Right renal pelvis (tissue), 4 donors: ENCODE measurements at regions not wholly inside any gene's neighbourhood (a gene's known extent, or its start where the extent isn't known, plus 50 kb on each side); places are given as distances from the start of the nearest gene placed in this dataset.

Experiments used
- DNase-seq, 4 donors: peaks; one replicate each; pipeline ENCODE4 v3.0.0-alpha.2; 2013; ENCODE audit warnings: low read depth in 4 of 4, low spot score in 3 of 4, missing footprints in 1 of 4

GRCh38 chr4:141395246-141395830 is 174.6 kb downstream of the ZNF330 start:
- no peak for DNase-seq

DNA sequence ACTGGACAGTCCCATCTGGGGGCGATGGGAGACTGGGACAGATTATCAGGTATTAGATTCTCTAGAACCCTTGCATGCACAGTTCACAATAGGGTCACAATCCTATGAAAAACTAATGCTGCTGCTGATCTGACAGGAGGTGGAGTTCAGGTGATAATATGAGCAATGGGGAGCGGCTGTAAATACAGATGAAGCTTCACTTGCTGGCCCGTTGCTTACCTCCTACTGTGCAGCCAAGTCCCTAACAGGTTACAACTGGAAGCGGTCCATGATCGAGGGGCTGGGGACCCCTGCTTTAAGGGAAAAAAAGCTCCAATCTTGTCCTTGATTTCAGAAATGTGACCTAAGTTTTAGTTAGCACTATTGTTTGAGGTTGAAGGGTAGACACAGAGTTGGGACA is 175.2 kb downstream of the ZNF330 start:
- no peak for DNase-seq

GRCh38 chr4:141402712-141403111 is 182.0 kb downstream of the ZNF330 start:
- DNase-seq, result no peak

DNA sequence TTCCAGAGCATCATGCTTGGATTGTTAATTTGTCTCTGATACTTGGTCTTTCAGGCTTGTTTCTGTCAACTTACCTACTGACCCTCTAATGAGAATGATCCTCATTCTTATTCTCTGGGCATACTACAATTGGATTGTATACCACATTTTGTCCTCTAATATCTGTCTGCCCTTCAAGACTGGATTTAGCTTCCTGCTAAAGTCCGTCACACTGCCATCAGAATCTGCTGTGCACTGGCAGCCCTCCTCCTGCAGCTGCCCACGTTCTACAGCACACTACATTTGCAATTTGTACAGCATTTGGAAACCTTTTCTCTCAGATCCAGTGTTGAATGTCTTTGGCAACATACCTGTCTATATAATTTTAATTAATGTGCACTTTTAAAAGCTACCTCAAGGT is 183.1 kb downstream of the ZNF330 start:
- no peak for DNase-seq

DNA sequence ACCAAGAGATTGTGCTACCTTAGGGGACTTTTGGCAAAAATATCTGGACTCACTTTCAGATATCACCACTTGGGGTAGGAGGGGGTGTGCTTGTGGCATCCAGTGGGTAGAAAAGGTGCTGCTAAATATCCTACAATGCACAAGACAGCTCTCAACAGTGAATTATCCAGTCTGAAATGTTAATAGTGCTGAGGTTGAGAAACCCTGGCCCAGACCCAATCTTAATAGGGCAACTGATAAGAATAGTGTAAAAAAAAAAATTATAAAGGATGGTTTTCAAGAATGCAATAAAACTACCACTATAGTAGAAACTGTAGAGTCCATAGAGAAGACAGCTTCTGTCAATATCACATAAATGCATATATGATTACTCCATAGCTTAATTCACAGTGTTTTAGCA is 185.5 kb downstream of the ZNF330 start:
- no peak for DNase-seq

DNA sequence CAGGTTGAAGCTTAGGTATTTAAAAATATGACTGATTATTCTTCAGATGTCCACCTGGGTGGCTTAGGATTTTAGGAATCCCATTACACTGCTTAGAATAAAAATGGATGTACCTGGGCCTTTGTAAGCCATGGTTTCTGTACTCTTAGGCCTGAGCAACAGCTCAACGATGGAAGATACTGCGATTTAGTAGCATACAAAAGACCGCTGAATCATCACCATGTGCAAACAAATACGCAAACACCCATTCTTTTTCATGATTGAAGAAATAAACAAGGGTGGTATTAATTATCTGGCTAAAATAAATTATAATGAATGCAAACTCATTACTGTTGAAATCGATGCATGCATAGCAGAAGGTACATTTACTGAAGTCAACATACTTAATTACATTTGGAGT is 188.9 kb downstream of the ZNF330 start:
- DNase-seq, result no peak

DNA sequence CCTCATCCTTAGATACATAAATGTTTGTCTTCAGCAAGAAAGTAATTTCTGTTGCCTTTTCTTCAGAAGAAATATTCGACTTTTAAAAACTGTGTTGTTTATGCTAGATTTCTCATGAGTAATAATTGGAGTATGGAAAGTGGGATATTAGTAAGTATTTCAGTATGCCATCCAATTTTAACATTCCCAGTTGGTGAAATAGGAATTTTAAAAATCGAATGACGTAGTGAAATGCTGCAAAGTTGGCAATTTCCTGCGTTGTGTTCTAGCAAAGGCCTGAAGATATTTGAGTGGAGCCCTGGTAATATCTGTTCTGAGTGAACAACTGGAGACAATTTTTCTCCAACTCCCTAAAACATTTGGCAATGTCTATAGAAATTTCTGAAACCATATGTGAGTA is 190.1 kb downstream of the ZNF330 start:
- no peak for DNase-seq

- DNase-seq, result no peak
Observed at GRCh38 chr4:141411936-141412335, 191.2 kb downstream of the ZNF330 start.

DNA sequence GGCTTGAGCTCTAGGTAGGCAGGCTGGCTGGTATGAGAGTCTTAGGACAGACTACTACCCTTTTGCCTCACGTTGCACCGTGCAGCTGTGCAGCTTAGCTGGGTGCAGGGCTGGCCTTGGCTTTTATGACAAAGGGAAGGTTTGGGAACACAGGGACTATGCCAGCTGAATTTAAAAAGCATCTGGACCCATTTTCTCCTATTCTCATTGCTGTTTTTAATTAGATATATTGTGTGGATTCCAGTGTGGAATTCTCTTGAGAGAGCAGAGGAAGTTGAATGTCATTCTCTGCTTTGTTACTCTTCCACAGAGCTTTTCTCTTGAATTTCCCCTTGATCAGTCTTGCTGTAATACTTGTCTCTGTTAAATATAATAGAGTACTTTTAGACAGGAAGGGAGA is 192.7 kb downstream of the ZNF330 start:
- no peak for DNase-seq

DNA sequence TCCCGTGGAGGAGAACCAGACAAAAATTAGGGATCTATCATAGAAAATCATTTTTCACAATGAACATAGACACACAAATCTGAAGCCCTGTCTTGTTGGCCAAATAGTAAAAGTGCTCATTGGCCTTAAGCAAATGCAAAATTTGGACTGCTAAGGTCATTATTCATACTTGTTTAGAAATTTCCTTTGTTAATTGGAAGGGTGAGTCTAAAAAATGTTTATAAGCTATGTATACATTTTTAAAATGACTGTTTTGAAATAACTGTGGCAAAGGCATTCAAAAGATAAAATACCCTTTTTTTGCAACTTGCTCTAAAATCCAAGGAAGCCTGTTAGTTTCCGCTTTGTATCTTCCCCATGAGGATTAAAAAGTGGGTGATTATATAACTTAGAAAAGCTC is 195.0 kb downstream of the ZNF330 start:
- no peak for DNase-seq

DNA sequence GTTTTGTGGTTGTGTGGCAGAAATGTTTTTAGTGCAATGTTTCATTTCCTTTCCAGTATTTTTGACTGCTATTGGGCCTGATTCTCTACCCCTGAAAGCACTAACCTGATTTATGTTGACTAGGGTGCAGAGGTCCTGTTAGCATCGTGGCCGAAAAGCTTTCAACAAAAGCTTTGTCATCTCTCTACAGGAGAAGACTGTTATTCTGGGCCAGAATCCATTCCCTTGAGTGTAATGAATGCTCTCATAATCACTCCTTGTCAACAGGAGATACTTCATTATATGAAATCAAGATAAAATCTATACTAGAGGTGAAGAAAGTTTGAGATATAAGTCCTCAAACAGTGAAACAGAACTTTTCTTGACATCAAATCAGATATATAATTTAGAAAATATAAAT is 195.5 kb downstream of the ZNF330 start:
- DNase-seq, result peak; percentile 1 to 15 (median 7)

GRCh38 chr4:141416677-141417363 is 196.1 kb downstream of the ZNF330 start:
- no peak for DNase-seq

GRCh38 chr4:141417387-141417786 is 196.7 kb downstream of the ZNF330 start:
- no peak for DNase-seq

DNA sequence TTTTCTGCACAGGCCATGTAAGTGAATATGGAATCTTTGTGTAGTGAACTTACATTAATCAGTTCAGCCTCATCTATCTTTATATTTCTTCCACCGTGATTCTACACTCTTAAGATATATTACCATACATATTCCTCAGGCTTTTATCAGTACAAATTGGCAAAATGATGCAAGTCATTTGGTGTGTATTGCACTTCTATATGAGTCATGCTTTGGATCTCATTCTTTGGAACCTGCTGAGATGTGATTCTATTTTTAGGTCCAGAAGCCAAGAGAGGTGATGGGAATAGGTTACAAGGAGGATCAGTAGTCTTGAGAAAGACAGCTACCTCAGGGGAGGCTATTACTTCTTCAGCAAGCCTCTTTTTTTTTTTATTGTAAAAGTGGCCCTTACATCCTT is 204.4 kb downstream of the ZNF330 start:
- no peak for DNase-seq

DNA sequence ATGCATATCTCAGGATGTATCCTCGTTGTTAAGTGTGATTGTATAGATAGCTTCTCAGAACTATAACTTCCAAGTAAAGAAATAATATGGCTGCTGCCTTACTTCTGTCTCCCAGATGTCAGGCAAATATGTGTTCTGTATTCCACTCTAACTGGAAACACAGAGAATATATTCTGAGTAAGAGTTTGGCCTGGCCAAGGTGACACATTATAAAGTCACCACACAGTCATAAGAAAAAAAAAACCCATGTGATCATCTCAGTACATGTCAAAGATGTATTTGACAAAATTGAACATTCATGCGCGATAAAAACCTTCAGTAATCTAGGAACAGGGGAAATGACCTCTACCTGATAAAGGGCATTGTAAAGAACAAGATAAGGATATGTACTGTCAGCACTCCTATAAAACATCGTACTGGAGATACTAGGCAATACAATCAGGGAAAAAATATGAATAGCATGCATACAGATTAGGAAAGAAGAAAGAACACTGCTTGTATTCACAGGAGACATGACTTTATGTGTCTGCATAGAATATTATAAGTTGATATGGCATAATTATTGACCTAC is 207.1 kb downstream of the ZNF330 start:
- DNase-seq, result no peak

DNA sequence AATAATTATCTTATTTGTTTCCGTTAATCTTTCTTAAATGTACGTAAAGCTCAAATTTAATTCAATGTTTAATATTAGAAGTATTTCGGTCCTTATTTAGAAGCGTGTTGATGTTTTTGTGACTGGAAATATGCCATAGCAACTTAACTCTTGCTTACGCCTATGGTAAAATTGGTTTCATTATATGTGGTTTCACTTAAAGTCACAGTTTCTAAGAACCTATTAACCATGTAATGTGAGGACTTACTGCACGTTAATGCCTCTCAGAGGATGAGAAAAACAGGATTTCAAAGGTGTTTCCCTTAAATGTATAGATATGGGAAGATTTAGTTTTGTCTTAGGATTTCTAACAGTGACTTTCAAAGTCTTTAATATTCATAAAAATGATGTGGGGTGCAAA is 206.4 kb upstream of the IL15 start:
- no peak for DNase-seq

DNA sequence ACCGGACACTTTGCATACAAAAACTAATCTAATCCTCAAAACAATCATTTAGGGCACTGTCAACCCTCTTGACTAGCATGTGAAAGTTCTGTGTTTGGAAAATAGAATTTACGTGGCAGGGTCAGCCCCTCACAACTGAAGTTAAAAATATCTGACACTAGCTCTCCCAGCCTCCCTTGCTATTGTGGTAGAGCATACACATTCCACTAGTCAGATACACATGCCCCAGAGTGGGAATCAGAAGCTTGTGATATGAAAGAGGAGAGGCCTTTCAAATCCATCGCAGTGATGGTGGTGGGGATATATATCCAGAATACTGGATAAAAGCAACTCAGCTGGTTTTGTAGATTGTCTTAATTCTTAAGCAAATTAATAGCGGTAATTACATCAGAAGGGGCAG is 205.7 kb upstream of the IL15 start:
- DNase-seq, result no peak

DNA sequence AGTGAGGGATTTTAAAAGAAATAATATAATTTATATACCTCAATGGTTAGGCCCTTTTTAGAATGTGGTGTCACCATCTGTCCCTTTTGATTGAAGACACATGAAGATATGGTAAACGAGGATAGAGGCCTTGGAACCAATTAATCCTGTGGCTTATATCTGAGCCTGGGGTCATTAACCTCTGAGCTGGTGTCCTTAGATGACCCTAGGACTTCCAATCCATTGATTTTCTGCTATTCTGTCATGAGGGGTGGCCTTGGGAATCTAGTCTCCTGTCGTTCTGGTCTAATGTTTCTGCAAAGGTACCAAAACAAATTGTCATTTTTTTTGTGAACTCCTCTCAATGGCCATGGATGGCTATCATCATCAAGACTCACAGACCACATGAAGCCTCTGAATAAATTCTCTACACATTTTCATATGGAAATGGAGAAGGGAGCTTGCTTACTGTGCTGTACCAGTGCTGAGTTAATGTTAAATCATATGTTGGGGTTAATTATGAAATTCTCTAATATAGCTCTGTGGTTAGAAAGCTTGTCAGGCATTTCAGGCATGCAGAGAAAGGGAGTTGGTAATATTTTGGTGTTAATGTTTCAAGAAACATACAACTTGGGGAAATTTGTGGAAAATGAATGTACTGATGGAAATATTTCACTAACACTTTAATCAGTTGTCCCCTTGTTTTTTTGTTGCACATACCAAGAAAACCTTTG is 204.2 kb upstream of the IL15 start:
- no peak for DNase-seq

DNA sequence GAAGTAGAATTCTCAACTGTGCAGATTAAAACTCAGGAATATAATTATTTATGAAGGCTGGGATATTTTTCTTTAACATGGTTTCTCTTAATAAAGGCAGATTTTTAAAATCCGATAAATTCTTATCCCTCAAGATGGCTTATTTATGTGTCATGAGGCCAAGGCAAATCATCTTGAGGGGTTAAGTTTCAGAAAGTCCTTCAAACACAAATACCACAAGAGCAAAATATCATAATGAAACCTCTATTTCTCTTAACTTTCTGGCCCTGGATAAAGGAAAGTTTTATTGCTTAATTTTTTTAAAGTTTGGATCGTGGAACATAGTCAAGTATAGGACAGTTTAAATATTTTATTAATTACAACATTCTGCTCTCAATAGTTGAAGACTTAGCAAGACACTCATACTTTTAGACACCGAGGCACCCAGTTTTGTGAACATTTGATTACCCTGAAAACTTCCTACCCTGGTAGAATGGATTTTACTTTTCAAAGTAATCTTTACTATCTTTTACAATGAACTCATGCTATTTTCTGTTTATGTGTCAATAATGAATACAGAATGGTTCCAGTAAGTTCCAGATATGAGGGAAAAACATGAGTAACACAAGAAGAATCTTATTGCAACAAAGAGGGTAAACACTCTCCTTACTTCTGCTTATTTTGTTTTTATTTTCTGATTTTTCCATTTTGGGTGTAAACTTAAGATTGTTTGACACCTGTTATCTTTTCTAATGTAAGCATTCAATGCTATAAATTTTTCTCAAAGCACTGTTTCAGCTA is 200.7 kb upstream of the IL15 start:
- no peak for DNase-seq

- no peak for DNase-seq
Observed at GRCh38 chr4:141439223-141439622, 197.2 kb upstream of the IL15 start.

- DNase-seq, result no peak
Observed at GRCh38 chr4:141447761-141448160, 188.6 kb upstream of the IL15 start.
